Peyer's patch (tissue), 4 donors: ENCODE measurements at regions not wholly inside any gene's neighbourhood (a gene's known extent, or its start where the extent isn't known, plus 50 kb on each side); places are given as distances from the start of the nearest gene placed in this dataset.

ENCODE experiments used
- DNase-seq, 3 donors: peaks; one replicate each; pipeline ENCODE4 v3.0.0-alpha.2; 2017 to 2019
- H3K27ac ChIP-seq, 4 donors: fragments of 200-600 bp; sonication (generic); one replicate each; pipeline ENCODE4 v1.5.1; 2016 to 2019
- H3K27me3 ChIP-seq, 2 donors: fragments of 200-600 bp; sonication (generic); one replicate each; pipeline ENCODE4 v1.5.1; 2019
- H3K36me3 ChIP-seq, 3 donors: fragments of 200-600 bp; sonication (generic); one replicate each; pipeline ENCODE4 v1.5.1; 2016 to 2019
- H3K4me1 ChIP-seq, 4 donors: fragments of 200-600 bp; sonication (generic); one replicate each; pipeline ENCODE4 v1.5.1; 2016 to 2019
- H3K4me3 ChIP-seq, 4 donors: fragments of 200-600 bp; sonication (generic); 1 replicate in 3 of 4; 2 replicates in 1 of 4; pipeline ENCODE4 v1.5.1; 2016 to 2019; ENCODE audit warnings: mild to moderate bottlenecking in 1 of 4
- H3K9me3 ChIP-seq, 4 donors: fragments of 200-600 bp; sonication (generic); one replicate each; pipeline ENCODE4 v1.5.1; 2016 to 2019; ENCODE audit warnings: mild to moderate bottlenecking in 1 of 4
- POLR2A ChIP-seq, 2 donors: fragments of 450-650 bp; IDR thresholded peaks; one replicate each; pipeline ENCODE4 v1.5.1; 2017; ENCODE audit warnings: antibody characterized with exemption in 2 of 2, mild to moderate bottlenecking in 2 of 2, moderate library complexity in 2 of 2
- TF ChIP-seq, protein P1 (sequence below), 6 experiments: fragments of 450-650 bp in 4 of 6; fragments of 200-600 bp in 2 of 6; sonication (generic) in 1 of 6; IDR thresholded peaks; one replicate each; pipeline ENCODE4 v1.5.1; 2017 to 2019; ENCODE audit warnings: antibody characterized with exemption in 6 of 6, mild to moderate bottlenecking in 3 of 6, moderate library complexity in 1 of 6

DNA sequence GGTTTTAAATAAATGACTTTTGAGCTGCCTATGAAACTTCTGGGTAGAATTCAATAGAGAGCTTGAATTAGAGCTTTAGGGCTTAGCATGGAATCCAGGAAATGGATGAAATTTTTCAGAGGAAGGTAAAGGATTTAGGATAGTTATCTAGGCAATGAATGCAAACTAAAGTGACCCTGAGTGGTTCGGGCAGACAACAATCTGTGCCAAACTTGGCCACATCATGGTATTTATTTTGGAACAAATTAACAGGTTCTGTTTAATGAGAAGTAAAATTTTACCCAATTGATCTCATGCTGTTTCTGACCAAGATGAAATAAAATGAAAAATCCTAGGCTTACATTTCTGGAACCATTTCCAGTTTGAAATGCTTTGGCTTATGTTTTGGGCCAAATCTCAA lies 934.4 kb downstream of the MAT2B start:
- Histone ChIP-seq H3K9me3 (no peaks in the 10 kb centered on the region), H3K27me3 (no peaks in the 10 kb centered on the region), H3K4me1 (no peaks in the 10 kb centered on the region), H3K27ac (no peak overlapping the region), H3K36me3 (no peaks in the 10 kb centered on the region), H3K4me3 (no peak overlapping the region)
- no peak for DNase-seq
- no peak for TF ChIP-seq POLR2A (IDR thresholded peaks at IDR 0.05)
- TF ChIP-seq, protein P1, sequence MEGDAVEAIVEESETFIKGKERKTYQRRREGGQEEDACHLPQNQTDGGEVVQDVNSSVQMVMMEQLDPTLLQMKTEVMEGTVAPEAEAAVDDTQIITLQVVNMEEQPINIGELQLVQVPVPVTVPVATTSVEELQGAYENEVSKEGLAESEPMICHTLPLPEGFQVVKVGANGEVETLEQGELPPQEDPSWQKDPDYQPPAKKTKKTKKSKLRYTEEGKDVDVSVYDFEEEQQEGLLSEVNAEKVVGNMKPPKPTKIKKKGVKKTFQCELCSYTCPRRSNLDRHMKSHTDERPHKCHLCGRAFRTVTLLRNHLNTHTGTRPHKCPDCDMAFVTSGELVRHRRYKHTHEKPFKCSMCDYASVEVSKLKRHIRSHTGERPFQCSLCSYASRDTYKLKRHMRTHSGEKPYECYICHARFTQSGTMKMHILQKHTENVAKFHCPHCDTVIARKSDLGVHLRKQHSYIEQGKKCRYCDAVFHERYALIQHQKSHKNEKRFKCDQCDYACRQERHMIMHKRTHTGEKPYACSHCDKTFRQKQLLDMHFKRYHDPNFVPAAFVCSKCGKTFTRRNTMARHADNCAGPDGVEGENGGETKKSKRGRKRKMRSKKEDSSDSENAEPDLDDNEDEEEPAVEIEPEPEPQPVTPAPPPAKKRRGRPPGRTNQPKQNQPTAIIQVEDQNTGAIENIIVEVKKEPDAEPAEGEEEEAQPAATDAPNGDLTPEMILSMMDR (IDR thresholded peaks at IDR 0.05): no peak

DNA sequence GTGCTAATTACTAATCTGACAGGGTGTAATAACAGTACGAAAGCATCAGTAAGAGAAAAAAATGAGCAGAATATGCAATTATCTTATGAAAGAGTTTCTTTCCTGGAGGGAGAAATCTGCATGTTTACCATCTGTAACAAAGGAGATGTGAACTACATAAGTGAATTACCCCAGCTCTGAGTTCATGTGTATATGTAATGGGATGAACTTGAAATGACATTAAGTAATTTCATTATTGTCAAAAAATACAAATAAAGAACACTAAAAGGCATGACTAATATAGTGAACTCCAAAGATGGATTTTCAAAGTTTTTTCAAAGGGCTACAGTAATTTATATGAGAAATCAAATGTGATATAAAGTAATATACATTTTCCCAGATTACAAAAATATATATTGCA lies 944.0 kb downstream of the MAT2B start:
- no peak for DNase-seq
- Histone ChIP-seq H3K4me1 (no peaks in the 10 kb centered on the region), H3K36me3 (no peaks in the 10 kb centered on the region), H3K4me3 (no peak overlapping the region), H3K27ac (no peak overlapping the region), H3K9me3 (no peaks in the 10 kb centered on the region), H3K27me3 (no peaks in the 10 kb centered on the region)
- TF ChIP-seq POLR2A (IDR thresholded peaks at IDR 0.05): no peak
- TF ChIP-seq, protein P1 (IDR thresholded peaks at IDR 0.05): no peak

DNA sequence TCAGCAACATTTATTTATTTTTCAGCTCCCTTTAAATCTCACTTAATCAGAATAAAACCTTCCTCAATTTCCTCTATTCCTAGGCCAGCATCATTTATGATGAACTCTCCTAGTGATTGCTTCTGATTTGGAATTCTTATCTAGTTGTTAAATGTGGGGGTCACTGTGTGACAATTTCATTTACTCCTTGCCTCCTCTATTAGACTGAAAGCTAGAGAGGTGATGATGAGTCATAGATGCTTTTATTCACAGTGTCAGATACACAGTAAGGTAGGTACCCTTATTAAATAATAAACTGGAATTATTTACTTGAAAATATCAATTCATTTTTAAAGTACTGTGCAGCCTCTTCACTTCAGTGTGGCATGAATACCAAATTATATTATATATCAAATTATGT lies 960.6 kb downstream of the MAT2B start:
- Histone ChIP-seq H3K27ac (no peak overlapping the region), H3K27me3 (no peaks in the 10 kb centered on the region), H3K4me3 (no peak overlapping the region), H3K9me3 (no peaks in the 10 kb centered on the region), H3K36me3 (no peaks in the 10 kb centered on the region), H3K4me1 (no peaks in the 10 kb centered on the region)
- DNase-seq: no peak
- TF ChIP-seq, protein P1 (IDR thresholded peaks at IDR 0.05): no peak
- TF ChIP-seq POLR2A (IDR thresholded peaks at IDR 0.05): no peak

DNA sequence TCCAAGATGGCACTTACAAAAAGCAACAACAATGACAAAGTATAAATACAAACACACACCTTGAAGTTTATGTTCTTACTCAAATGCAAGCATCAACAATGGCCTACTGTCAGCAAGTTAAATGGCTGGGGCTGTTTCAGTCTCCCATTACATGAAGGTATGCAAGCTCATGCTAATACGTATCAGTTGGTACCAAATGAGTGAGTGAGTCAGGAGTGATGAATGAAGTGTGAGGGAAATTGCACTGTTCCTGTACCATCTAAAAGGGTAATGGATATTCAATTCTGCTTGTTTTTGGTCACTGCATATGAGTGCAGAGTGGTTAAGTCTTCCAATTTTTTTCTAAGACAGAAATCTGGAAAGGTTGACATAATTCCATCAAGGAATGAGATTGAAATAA lies 964.9 kb downstream of the MAT2B start:
- no peak overlapping the region for H3K27ac ChIP-seq
- no peaks in the 10 kb centered on the region for H3K27me3 ChIP-seq
- H3K4me3 ChIP-seq: no peak overlapping the region
- DNase-seq: no peak
- no peaks in the 10 kb centered on the region for H3K36me3 ChIP-seq
- no peaks in the 10 kb centered on the region for H3K9me3 ChIP-seq
- TF ChIP-seq, protein P1 (IDR thresholded peaks at IDR 0.05): no peak
- TF ChIP-seq POLR2A (IDR thresholded peaks at IDR 0.05): no peak
- H3K4me1 ChIP-seq: no peaks in the 10 kb centered on the region

DNA sequence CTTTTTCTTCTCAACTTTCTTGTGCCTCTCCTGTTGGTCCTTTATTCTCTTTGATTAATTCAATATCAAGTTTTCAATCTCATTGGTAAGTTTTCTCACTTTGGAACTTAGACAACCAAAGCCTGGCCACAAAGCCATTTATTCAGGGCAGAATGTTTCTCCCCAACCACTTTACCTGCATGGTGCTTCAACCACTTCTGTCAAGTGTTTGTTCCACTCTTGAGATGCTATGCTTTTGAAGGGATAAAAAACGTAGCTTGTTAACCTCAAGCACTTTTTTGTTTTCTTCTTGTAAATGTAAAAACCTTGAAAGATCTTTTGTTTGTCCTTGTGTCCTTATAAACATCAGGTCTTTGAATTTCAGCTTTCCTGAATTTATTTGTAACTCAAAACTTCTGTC lies 966.7 kb downstream of the MAT2B start:
- Histone ChIP-seq H3K27ac (no peak overlapping the region), H3K4me3 (no peak overlapping the region), H3K4me1 (no peaks in the 10 kb centered on the region), H3K27me3 (no peaks in the 10 kb centered on the region), H3K36me3 (no peaks in the 10 kb centered on the region), H3K9me3 (no peaks in the 10 kb centered on the region)
- TF ChIP-seq, protein P1 (IDR thresholded peaks at IDR 0.05): no peak
- TF ChIP-seq POLR2A (IDR thresholded peaks at IDR 0.05): no peak
- no peak for DNase-seq

DNA sequence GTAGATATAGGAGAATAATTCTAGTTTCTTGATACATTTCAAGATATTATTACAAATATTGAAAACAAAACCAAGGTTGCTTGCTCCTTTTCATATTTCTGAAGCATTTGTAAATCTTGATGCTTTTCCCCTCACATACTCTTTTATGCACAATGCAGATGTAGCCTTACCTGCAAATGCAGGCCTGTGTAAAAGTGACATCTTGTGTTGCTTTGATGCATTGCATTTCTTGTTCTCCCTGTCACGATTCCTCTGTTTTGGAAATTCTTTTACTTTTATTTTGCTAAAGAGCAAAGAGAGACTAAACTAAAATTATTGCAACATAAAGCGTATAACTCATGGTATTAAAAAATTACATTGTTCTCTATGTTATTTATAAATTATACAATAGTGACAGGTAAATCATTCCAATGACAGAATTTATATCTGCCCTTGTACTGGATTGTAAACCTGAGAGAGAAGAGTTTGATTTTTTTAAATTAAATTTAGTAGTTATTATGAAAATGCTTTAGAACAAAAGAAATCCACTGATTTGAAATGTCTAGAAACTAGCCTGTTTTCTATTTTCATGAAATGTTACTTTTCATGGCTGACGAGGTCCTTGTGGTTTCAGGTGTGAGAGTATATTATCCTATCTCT lies 970.0 kb downstream of the MAT2B start:
- H3K36me3 ChIP-seq: no peaks in the 10 kb centered on the region
- H3K9me3 ChIP-seq: no peaks in the 10 kb centered on the region
- TF ChIP-seq, protein P1 (IDR thresholded peaks at IDR 0.05): peak in 4 of 6 experiments; percentile 17 to 58 (median 46)
- no peak for TF ChIP-seq POLR2A (IDR thresholded peaks at IDR 0.05)
- no peaks in the 10 kb centered on the region for H3K4me1 ChIP-seq
- no peak overlapping the region for H3K4me3 ChIP-seq
- DNase-seq: no peak
- H3K27ac ChIP-seq: no peak overlapping the region
- H3K27me3 ChIP-seq: no peaks in the 10 kb centered on the region
